Neural crest cell (in vitro differentiated cells): ENCODE measurements at regions not wholly inside any gene's neighbourhood (a gene's known extent, or its start where the extent isn't known, plus 50 kb on each side); places are given as distances from the start of the nearest gene placed in this dataset.

ENCODE experiments used
- DNase-seq: peaks from one replicate; pipeline ENCODE4 v3.0.0; 2021; ENCODE audit warnings: low read depth, mixed read lengths, low spot score
- H3K27ac Mint-ChIP-seq: one replicate; pipeline ENCODE4 v1.8.0; 2021; ENCODE audit warnings: mild to moderate bottlenecking, mixed read lengths; ENCODE audit not compliant: unreplicated experiment
- H3K27me3 Mint-ChIP-seq: 2 replicates; pipeline ENCODE4 v1.8.0; 2021; ENCODE audit warnings: low read depth, mild to moderate bottlenecking, mixed read lengths
- H3K36me3 Mint-ChIP-seq: 2 replicates; pipeline ENCODE4 v1.8.0; 2021; ENCODE audit warnings: low read depth, mild to moderate bottlenecking, mixed read lengths
- H3K4me1 Mint-ChIP-seq: 2 replicates; pipeline ENCODE4 v1.8.0; 2021; ENCODE audit warnings: mixed read lengths
- H3K4me3 Mint-ChIP-seq: one replicate; pipeline ENCODE4 v1.8.0; 2021; ENCODE audit warnings: mild to moderate bottlenecking, mixed read lengths
- H3K9me3 Mint-ChIP-seq: 2 replicates; pipeline ENCODE4 v1.8.0; 2021; ENCODE audit warnings: mixed read lengths
- CTCF ChIP-seq: fragments of 200-600 bp; sonication (generic); conservative IDR thresholded peaks from 2 replicates; pipeline ENCODE4 v1.5.0; 2021; ENCODE audit warnings: antibody characterized with exemption, mild to moderate bottlenecking

- Mint-ChIP-seq H3K4me3 (no peak overlapping the region), H3K27me3 (peaks cover 8% of the 10 kb centered on the region), H3K36me3 (no peaks in the 10 kb centered on the region), H3K4me1 (peaks cover 15% of the 10 kb centered on the region), H3K9me3 (peaks cover 2% of the 10 kb centered on the region), H3K27ac (no peak overlapping the region)
- no peak for TF ChIP-seq CTCF
- DNase-seq, result no peak
Observed at GRCh38 chr2:173434762-173435569, 80.3 kb downstream of the CDCA7 start.

- Mint-ChIP-seq H3K36me3 (no peaks in the 10 kb centered on the region), H3K4me1 (peaks cover 15% of the 10 kb centered on the region), H3K4me3 (no peak overlapping the region), H3K27ac (no peak overlapping the region), H3K9me3 (peaks cover 2% of the 10 kb centered on the region), H3K27me3 (peaks cover 5% of the 10 kb centered on the region)
- no peak for DNase-seq
- TF ChIP-seq CTCF, result no peak
Observed at GRCh38 chr2:173435574-173435973, 80.9 kb downstream of the CDCA7 start.

- Mint-ChIP-seq H3K27ac (no peak overlapping the region), H3K27me3 (peaks cover 5% of the 10 kb centered on the region), H3K36me3 (no peaks in the 10 kb centered on the region), H3K4me1 (peaks cover 15% of the 10 kb centered on the region), H3K9me3 (peaks cover 2% of the 10 kb centered on the region), H3K4me3 (no peak overlapping the region)
- DNase-seq, result no peak
- TF ChIP-seq CTCF, result no peak
Observed at GRCh38 chr2:173436088-173436487, 81.4 kb downstream of the CDCA7 start.

- peaks cover 8% of the 10 kb centered on the region for H3K4me1 Mint-ChIP-seq
- peaks cover 2% of the 10 kb centered on the region for H3K9me3 Mint-ChIP-seq
- H3K27me3 Mint-ChIP-seq, result peaks cover 2% of the 10 kb centered on the region
- no peak overlapping the region for H3K4me3 Mint-ChIP-seq
- no peak overlapping the region for H3K27ac Mint-ChIP-seq
- DNase-seq, result no peak
- TF ChIP-seq CTCF, result no peak
- no peaks in the 10 kb centered on the region for H3K36me3 Mint-ChIP-seq
Observed at GRCh38 chr2:173441222-173441621, 86.5 kb downstream of the CDCA7 start.

- H3K4me3 Mint-ChIP-seq, result no peak overlapping the region
- peaks cover 8% of the 10 kb centered on the region for H3K4me1 Mint-ChIP-seq
- no peaks in the 10 kb centered on the region for H3K36me3 Mint-ChIP-seq
- peaks cover 2% of the 10 kb centered on the region for H3K27me3 Mint-ChIP-seq
- no peak for DNase-seq
- no peak overlapping the region for H3K27ac Mint-ChIP-seq
- TF ChIP-seq CTCF, result no peak
- peaks cover under 1% of the 10 kb centered on the region for H3K9me3 Mint-ChIP-seq
Observed at GRCh38 chr2:173442542-173442941, 87.9 kb downstream of the CDCA7 start.
